GM19351 (cell line): ENCODE measurements at regions not wholly inside any gene's neighbourhood (a gene's known extent, or its start where the extent isn't known, plus 50 kb on each side); places are given as distances from the start of the nearest gene placed in this dataset.
A peak's percentile ranks its signal among the peaks of the same experiment; 100 is the strongest.
"Not testable (repeated sequence)": the region's sequence is repeated elsewhere in the genome, so short reads cannot be mapped to it uniquely, and the experiment has no call there.

Experiments used
- ATAC-seq: cut with Tn5 transposase; IDR thresholded peaks from one replicate; pipeline ENCODE4 v1.9.1; 2021; ENCODE audit warnings: mild to moderate bottlenecking, moderate library complexity; ENCODE audit not compliant: unreplicated experiment

DNA sequence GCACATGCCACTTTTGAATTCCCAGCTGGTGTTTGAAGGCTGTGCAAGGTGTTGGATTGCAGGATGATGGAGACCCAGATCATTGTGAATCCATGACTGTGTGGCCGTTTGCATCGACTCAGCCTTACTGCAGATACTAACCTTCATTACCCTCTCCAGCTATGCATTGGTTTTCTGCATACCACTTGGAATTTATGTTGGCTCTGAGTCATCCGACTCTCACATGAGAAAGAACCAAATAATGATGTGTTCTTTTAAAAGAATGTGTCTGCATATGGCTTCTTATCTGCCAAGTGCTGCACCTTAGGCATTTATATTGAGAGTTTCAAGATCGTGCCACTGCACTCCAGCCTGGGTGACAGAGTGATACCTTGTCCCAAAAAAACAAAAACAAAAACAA is 106.7 kb upstream of the PRKX start:
- ATAC-seq = no peak

DNA sequence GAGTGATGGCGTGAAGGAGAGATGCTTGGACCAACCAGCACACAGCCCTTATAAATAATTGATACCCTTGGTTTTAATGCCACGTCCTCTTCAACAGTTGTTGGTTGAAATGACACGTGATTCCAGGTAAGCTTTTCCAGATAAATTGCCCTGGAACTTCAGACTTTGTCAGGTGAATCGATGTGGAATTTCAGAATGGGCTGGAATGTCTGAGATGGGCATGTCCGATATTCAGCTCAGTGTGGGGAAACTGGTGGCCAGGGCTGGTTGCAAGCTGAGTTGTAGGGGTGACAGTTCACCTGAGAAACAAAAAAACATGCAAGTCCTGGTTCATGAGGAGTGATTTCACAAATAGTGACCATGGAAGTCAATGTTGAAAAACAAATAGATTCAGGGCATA is 104.0 kb upstream of the PRKX start:
- not testable (repeated sequence) for ATAC-seq

DNA sequence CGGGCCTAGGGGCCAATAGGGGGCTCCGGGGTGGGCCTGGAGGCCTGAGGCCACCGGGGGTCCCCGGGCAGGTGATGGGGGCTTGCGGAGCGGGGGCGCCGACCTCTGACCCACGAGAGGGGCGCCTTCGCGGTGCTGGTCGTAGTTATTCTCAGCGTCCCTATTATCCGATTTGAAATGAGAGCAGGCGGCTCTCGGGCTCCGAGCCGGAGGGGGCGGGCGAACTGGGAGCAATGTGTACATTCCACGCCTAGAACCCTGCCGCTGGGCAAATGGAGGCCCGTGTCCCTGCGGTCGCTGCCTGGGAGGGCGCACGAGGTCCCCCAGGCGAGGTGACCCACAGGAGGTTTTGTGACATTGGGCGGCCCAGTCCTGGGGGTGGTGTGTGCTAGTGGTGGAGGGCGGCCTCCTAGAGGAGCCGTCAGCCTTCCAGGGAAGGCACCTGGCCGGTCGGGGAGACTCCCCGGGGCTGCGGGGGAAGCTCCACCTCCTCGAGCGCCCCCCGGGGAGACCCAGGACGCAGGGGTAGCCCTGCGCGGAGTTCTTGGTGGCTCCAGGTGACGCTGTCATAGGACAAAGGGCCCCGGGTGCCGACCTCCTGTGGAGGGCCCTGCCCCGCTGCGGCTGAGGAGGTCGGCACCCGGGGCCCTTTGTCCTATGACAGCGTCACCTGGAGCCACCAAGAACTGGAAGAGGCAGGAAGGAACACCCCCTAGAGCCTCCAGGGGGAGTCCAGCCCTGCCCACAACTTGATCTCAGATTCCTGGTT is 102.6 kb upstream of the PRKX start:
- peak; percentile 9 for ATAC-seq

DNA sequence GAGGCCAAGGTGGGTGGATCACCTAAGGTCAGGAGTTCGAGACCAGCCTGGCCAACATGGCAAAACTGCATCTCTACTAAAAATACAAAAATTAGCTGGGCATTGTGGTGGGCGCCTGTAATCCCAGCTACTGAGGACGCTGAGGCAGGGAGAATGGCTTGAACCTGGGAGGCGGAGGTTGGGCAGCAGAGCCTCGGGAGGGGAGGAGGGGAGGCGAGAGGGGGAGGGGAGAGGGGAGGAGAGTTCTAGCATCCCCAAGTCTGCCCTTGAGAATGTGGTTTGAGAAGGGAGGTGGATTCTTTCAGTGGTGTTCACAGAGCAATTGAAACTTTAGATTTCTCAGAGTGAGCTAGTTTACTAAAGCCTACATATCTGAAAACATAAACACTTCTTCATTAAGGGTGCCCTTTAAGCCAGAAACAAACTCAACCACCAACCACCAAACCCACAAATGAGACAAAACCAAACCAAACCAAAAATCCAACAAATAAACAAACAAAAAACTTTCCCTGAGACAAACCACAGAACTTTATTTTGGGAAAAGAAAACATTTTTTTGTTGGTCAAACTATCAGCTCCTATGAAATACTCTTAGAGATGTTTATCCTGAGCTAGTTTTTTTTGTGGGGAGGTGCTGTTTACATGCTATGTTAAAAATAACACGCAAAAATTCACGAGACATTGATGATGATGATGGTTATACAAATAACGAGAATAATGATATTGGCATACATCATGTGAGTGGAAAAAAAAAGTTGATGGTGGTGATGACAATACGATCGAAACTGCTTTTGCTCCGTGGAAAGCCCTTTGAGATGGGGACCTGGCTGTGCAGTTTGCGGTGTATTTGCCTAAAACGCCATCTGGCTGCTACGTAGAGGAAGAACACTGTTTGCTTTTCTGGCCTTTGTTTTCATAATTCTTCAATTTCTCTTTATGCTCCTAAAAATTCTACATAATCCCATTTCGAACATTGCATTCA is 98.2 kb upstream of the PRKX start:
- ATAC-seq = peak; percentile 26

DNA sequence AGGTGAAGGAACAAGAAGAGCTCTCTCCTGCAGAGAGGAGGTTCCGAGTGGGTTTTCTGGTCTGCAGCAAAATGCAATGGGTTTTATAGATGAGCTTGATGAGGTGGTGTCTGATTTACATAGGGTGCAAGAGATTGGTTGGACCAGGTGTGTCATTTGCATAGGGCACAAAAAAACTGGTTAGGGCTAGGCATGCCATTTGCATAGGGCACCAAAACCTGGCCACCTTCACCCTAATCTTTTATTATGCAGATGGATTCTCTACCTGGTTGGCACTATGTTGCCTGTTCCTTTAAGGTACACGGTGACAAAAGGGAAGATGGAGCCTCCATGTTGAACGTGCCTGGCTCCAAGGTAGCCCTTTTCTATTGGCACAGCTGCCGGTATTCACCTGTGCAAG is 94.5 kb upstream of the PRKX start:
- ATAC-seq = no peak

DNA sequence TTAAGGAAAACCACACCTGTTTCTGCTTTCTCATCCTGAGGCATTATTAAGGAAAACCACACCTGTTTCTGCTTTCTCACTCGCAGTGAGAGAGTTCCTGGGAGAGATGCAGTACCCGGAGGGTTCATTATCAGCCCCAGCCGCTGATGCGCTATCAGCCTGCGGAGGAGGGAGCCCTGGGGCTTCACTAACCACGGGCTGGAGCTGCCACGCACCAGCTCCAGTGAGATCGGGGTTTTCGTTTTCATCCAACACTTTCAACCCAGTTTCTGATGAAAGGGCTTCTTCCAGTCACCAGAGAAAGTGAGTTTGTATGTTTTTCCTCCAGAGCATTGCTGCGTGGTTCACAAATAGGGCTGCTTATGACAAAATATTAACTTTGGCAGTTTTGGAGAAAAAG is 93.2 kb upstream of the PRKX start:
- ATAC-seq = no peak

DNA sequence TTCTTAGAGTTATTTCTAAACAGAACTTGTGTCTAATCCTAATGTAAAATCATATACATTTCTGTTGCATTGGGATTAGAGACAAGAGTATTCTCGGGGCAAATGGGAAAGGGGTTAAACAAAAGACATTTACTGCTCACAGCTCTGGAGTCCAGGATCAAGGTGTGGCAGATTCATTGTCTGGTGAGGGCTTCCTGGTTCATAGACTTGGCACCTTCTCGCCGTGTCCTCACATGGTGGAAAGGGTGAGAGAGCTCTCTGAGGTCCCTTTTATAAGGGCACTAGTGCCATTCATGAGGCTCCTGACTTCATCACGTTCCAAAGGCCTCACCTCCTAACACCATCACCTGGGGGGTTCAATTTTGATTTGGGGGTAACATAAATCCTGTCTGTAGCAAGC is 90.3 kb upstream of the PRKX start:
- no peak for ATAC-seq

DNA sequence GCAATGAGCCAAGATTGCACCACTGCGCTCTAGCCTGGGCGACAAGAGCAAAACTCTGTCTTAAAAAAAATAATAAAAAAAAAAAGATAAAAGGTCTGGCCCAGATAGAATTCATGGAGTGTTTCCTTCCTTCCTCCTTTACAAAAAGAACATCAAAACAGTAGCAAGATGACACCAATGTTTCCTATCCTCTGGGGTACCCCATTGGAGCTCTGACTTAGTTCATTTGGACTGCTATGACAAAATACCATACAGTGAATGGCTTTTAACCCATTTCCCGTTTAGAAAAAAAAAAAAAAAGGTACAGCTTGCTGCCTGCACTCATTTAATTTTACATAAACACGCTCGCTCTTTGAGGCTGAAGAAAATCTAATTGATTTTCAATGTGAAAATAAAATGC is 89.9 kb upstream of the PRKX start:
- no peak for ATAC-seq

DNA sequence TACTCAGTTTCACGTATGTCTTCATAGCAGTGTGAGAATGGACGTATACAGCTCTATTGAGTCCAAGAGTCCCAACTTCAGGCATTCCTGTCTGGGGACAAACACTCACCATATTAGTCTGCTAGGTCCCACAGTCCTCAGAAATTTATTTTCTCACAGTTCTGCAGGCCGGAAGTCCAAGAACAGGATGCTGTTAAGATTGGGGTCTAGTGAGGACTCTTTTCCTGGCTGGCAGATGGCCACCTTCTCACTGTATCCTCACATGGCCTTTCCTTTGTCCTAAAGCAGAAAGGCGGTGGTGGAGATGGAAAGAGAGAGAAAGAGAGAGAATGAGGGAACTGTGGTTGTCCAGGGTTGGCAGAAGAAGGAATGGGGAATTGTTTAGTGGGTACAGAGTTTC is 82.0 kb upstream of the PRKX start:
- ATAC-seq = not testable (repeated sequence)

DNA sequence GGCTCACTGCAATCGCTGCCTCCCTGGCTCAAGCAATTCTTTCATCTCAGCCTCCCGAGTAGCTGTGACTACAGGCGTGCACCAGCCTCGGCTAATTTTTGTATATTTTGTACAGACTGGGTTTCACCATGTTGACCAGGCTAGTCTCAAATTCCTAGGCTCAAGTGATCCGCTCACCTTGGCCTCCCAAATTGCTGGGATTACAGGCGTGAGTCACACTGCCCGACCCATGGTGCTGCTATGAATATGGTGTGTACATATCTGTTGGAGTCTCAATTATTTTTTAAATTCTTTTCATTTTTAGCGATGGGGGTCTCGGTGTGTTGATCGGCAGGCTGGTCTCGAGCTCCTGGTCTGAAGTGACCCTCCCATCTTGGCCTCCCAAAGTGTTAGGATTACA is 78.0 kb upstream of the PRKX start:
- ATAC-seq = no peak

DNA sequence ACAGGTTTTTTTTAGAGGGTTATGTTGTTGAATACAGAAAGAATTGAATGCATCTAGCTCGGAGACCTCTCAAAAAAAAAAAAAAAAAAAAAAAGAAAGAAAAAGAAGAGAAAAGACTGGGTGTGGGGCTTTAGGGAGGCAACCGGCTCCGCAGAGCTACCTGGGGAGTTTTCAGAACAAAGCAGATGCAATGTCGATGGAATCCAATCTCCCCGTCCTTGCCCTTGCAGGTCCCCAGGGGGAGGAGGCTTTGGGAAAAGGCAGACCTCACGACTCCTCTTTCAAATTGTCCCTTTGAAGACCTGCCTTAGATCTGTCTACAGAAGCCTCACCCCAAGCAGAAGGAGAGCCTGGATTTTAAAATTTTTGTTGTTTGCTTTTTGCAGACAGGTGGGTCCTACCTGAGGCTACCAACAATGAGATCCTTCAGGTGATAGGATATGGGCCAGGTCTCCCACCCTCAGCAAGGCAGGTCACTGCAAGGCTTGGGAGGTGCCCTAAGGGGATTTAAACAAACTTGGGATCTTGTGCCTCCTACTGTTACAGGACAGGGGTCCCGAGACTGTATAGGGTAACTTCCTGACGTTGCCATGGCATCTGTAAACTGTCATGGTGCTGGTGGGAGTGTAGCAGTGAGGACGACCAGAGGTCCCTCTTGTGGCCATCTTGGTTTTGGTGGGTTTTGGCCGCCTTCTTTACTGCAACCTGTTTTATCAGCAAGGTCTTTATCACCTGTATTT is 75.2 kb upstream of the PRKX start:
- no peak for ATAC-seq

DNA sequence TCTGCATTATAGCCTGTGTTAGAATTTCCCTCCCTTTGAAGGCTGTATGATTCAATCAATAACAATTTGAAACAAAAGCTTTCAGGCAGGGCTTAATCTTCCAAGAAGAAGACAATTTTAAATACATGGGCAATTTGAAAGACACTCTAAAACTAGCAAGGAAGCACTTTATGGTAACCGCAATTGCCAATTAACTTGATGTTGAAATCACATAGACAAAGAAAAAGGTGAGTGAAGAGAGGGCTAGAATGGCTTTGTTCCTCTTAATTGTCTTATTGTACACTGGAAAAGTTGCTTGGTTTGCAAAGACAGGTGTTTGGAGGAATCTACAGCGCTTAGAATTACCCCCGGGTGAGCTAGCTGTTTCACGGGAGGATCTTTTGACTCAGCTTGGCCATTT is 74.4 kb upstream of the PRKX start:
- ATAC-seq = no peak

DNA sequence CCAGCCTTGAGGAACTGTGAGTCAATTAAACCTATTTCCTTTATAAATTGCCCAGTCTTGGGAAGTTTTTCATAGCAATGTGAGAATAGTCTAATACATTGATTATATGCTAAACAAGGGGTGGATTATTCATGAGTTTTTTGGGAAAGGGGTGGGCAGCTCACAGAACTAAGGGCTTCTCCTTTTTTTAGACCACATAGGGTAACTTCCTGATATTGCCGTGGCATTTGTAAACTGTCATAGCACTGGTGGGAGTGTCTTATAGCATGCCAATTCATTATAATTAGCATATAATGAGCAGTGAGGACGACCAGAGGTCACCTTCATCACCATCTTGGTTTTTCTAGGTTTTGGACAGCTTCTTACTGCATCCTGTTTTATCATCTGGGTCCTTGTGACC is 72.4 kb upstream of the PRKX start:
- ATAC-seq = not testable (repeated sequence)

DNA sequence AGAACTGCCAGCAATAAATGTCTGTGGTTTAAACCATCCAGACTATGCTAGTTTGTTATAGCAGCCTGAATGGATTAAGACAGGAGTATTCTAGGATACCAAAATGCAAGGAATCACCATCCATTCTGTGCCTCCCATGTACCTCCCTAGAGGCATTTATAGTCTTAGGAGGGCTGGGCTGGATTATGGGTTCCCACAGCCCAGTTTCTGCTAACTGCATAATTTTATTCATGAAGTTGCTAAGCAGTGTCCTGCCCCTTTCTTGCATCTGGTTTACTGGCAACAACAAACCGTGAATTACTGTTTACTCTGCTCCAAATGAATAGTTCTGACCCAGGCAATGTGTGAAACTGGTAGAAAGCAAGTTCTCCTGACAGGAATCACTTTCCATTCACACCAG is 67.1 kb upstream of the PRKX start:
- ATAC-seq = no peak

DNA sequence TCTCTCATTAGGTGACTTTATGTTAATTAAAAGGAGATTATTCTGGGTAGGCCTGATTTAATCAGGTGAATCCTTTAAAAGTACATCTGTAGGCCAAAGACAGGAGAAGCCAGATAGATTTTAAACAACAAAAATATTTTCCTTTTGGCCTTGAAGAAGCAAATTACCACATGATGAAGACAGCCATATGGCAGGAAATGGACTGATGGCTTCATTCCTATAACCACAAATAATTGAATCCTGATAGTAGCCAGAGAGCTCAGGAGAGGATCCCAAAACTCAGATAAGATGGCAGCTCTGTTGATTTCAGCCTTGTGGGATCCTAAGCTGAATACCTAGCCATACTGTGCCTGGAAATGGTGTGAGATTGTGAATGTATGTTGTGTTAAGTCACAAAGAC is 66.1 kb upstream of the PRKX start:
- ATAC-seq = no peak

DNA sequence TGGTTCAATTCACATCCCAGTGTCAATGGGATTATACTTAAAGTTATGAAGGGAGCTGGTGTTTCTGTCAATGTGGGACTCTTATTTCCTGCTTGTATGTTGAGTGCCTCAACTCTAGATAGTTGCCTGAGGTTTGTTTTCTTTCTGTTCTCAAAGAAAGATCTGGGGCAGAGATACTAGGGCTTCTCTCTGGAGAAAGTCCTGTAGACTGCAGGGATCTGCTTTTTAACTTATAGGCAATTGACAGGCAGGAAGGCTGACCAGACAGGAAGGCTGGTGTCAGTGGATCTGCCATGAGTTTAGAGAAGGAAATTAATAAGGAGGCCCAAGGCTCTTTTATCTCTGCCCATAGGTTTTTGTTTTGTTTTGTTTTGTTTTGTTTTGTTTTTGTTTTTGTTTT is 64.0 kb upstream of the PRKX start:
- no peak for ATAC-seq

DNA sequence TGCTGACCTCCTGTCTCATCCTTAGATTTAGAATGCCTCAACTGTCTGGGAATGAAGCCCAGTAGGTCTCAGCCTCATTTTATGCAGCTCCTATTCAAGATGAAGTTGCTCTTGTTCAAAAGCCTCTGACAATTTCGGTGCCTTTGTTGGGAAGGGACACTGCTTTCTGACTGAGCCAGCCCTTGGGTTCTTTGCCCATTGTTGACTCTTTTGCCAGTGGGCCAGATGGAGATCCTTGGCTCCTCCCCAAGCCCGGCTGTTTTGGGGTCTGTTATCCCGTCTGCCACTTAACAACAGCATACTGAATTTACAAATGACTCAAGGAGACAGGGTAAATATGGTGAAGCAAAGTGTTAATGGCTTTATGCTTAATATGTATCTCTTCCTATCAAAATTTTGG is 58.3 kb upstream of the PRKX start:
- ATAC-seq = no peak

DNA sequence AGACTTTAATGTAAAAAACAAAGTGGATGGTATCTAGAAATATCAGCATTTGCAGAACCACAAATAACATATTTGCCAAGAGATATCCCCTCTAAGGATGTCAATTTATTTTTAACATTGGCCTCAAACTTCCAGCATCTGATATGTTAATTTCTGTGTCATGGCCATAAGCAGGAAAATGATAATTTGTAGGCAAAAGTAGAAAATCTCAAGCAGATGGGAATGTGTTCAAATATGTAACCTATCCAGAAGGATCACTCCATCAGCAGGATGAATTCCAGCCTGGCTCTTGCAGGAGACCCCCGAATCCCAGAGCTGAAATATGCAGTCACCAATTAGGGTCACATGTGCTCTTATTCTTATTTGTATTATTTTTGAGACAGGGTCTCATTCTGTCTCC is 55.4 kb upstream of the PRKX start:
- no peak for ATAC-seq
